Neural crest cell (in vitro differentiated cells): ENCODE measurements at regions not wholly inside any gene's neighbourhood (a gene's known extent, or its start where the extent isn't known, plus 50 kb on each side); places are given as distances from the start of the nearest gene placed in this dataset.
"Not testable (repeated sequence)": the region's sequence is repeated elsewhere in the genome, so short reads cannot be mapped to it uniquely, and the experiment has no call there.

Experiments
- DNase-seq: peaks from one replicate; pipeline ENCODE4 v3.0.0; 2021; ENCODE audit warnings: low read depth, mixed read lengths, low spot score
- H3K27ac Mint-ChIP-seq: one replicate; pipeline ENCODE4 v1.8.0; 2021; ENCODE audit warnings: mild to moderate bottlenecking, mixed read lengths; ENCODE audit not compliant: unreplicated experiment
- H3K27me3 Mint-ChIP-seq: 2 replicates; pipeline ENCODE4 v1.8.0; 2021; ENCODE audit warnings: low read depth, mild to moderate bottlenecking, mixed read lengths
- H3K36me3 Mint-ChIP-seq: 2 replicates; pipeline ENCODE4 v1.8.0; 2021; ENCODE audit warnings: low read depth, mild to moderate bottlenecking, mixed read lengths
- H3K4me1 Mint-ChIP-seq: 2 replicates; pipeline ENCODE4 v1.8.0; 2021; ENCODE audit warnings: mixed read lengths
- H3K4me3 Mint-ChIP-seq: one replicate; pipeline ENCODE4 v1.8.0; 2021; ENCODE audit warnings: mild to moderate bottlenecking, mixed read lengths
- H3K9me3 Mint-ChIP-seq: 2 replicates; pipeline ENCODE4 v1.8.0; 2021; ENCODE audit warnings: mixed read lengths
- CTCF ChIP-seq: fragments of 200-600 bp; sonication (generic); conservative IDR thresholded peaks from 2 replicates; pipeline ENCODE4 v1.5.0; 2021; ENCODE audit warnings: antibody characterized with exemption, mild to moderate bottlenecking

GRCh38 chr5:30357371-30357770, 836.1 kb upstream of the CDH6 start:
- Mint-ChIP-seq H3K36me3 (peaks cover 4% of the 10 kb centered on the region), H3K27ac (no peak overlapping the region)
- no peak for TF ChIP-seq CTCF

GRCh38 chr5:30355675-30356074, 837.8 kb upstream of the CDH6 start:
- DNase-seq, result no peak
- no peak overlapping the region for H3K4me3 Mint-ChIP-seq
- no peaks in the 10 kb centered on the region for H3K27me3 Mint-ChIP-seq
- no peak for TF ChIP-seq CTCF
- H3K9me3 Mint-ChIP-seq, result no peaks in the 10 kb centered on the region
- H3K4me1 Mint-ChIP-seq, result no peaks in the 10 kb centered on the region
- H3K27ac Mint-ChIP-seq, result no peak overlapping the region
- no peaks in the 10 kb centered on the region for H3K36me3 Mint-ChIP-seq

More at GRCh38 chr5:30357371-30357770, 836.1 kb upstream of the CDH6 start:
- Mint-ChIP-seq H3K27me3 (no peaks in the 10 kb centered on the region), H3K4me1 (no peaks in the 10 kb centered on the region), H3K9me3 (peaks cover 2% of the 10 kb centered on the region), H3K4me3 (no peak overlapping the region)
- DNase-seq, result no peak

- peaks cover 2% of the 10 kb centered on the region for H3K9me3 Mint-ChIP-seq
- H3K27ac Mint-ChIP-seq, result no peak overlapping the region
- no peak for DNase-seq
- no peaks in the 10 kb centered on the region for H3K36me3 Mint-ChIP-seq
- TF ChIP-seq CTCF, result no peak
- no peaks in the 10 kb centered on the region for H3K27me3 Mint-ChIP-seq
- no peak overlapping the region for H3K4me3 Mint-ChIP-seq
- no peaks in the 10 kb centered on the region for H3K4me1 Mint-ChIP-seq
Observed at GRCh38 chr5:30347858-30348257, 845.6 kb upstream of the CDH6 start.

GRCh38 chr5:30345539-30346345, 847.7 kb upstream of the CDH6 start:
- not testable (repeated sequence) for H3K4me3 Mint-ChIP-seq, H3K9me3 Mint-ChIP-seq, DNase-seq, H3K36me3 Mint-ChIP-seq, H3K27ac Mint-ChIP-seq, H3K4me1 Mint-ChIP-seq, H3K27me3 Mint-ChIP-seq

GRCh38 chr5:30343707-30344106, 849.8 kb upstream of the CDH6 start:
- H3K27ac Mint-ChIP-seq, result no peak overlapping the region
- peaks cover 2% of the 10 kb centered on the region for H3K9me3 Mint-ChIP-seq
- DNase-seq, result no peak
- H3K4me3 Mint-ChIP-seq, result no peak overlapping the region
- H3K27me3 Mint-ChIP-seq, result no peaks in the 10 kb centered on the region
- no peak for TF ChIP-seq CTCF
- H3K36me3 Mint-ChIP-seq, result no peaks in the 10 kb centered on the region
- no peaks in the 10 kb centered on the region for H3K4me1 Mint-ChIP-seq

GRCh38 chr5:30341466-30341865, 852.0 kb upstream of the CDH6 start:
- Mint-ChIP-seq H3K27ac (no peak overlapping the region), H3K9me3 (peaks cover 2% of the 10 kb centered on the region), H3K4me1 (no peaks in the 10 kb centered on the region), H3K4me3 (no peak overlapping the region), H3K36me3 (no peaks in the 10 kb centered on the region), H3K27me3 (no peaks in the 10 kb centered on the region)
- no peak for DNase-seq
- TF ChIP-seq CTCF, result no peak
